Fibroblast of skin of scalp (primary cell): ENCODE measurements at regions not wholly inside any gene's neighbourhood (a gene's known extent, or its start where the extent isn't known, plus 50 kb on each side); places are given as distances from the start of the nearest gene placed in this dataset.

ENCODE experiments used
- DNase-seq: peaks from one replicate; pipeline ENCODE4 v3.0.0-alpha.2; 2013

DNA sequence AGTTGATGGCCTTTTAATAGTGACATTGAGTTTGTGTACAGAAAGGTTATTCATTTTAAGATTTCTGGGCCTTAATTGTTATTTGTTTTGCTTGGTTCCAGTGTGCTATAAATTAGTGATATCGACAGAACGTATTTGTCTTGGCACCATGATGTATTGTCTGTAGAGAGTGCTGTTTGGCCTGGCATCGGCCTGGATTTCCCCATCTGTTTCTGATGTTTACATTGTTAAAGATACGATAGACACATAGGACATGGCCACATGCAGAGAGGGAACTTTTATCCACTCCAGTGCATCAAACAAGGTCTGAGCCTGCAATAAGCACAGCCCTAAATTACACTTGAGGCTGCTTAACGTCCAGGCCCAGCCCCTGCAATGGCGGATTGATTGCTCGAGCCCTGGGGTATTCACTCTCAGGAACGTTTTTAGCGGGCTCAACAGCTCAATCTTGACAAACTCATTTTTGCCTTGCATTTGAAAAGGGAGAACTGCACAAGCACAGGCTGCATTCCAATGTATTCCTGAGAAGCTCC lies 144.7 kb downstream of the SLC4A3 start:
- DNase-seq = no peak

DNA sequence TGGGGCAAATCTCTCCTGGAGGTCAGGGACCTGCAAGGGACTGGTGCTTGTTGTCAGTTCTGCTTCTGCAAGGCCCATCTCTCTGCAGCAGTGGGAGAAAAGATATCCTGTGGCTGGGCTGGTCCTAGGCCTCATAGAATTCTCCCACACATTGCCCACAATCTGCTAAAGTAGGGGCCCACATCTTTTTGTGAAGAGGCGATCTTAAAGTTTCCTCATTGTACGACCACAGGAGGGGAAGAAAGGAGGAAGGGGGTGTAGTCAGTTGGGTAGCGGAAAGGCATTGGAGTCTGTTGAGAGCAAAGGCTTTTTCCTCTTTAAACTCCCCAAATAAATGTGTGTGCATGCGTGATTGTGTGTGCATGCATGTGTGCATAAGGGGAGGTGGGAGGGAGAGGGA lies 145.3 kb downstream of the SLC4A3 start:
- DNase-seq = no peak

DNA sequence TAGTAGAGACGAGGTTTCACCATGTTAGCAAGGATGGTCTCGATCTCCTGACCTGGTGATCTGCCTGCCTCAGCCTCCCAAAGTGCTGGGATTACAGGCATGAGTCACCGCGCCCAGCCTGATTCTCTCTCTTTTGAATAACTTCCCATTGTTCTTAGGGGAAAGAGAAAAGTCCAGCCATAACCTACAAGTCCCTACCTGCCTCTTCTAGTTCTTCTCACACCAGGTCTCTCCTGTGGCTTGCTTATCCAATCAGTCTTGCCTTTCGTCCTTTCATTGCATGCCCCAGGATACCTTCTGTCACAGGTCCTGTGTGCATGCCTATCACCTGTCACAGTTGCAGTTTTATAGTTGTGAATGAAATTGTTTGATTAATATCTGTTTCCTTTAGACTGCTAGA lies 148.1 kb downstream of the SLC4A3 start:
- no peak for DNase-seq

DNA sequence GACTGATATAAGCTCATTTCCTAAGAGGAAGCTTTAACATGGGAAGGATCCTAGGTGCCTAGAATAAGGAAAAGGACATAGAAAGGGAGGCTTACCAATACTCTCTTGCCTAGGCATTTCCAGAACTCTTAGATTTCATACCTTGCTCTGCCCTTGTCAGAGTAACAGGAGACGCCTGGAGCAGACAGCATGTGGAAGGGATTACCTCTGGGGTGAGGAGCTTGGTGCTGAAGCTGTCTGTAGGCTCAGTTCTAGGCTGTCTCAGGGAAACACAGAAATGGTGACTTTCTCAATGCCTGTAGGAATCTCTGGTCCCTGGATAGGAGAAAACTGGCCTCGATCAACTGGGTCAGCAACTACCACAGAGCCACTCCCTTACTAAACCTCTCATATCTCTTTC lies 150.0 kb downstream of the SLC4A3 start:
- no peak for DNase-seq

DNA sequence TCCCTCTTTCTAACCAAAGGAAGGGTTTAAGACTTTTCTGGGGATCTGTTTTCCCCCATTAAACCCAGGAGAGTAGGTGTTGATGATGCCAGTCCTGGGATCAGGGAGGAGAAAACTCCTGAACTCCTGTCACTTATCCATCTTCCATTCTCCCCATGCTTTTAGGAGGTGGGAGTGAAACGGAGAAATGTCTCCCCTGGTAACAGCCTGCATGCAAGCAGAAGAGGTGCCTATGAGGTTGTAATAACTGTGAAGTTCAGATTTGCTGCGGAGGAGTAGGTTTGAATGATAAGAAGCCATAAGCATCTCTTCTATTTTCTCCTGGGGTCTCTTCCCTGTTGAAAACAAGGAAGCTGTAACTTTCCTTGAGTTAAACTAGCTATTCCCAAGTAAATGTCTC lies 150.8 kb downstream of the SLC4A3 start:
- no peak for DNase-seq

DNA sequence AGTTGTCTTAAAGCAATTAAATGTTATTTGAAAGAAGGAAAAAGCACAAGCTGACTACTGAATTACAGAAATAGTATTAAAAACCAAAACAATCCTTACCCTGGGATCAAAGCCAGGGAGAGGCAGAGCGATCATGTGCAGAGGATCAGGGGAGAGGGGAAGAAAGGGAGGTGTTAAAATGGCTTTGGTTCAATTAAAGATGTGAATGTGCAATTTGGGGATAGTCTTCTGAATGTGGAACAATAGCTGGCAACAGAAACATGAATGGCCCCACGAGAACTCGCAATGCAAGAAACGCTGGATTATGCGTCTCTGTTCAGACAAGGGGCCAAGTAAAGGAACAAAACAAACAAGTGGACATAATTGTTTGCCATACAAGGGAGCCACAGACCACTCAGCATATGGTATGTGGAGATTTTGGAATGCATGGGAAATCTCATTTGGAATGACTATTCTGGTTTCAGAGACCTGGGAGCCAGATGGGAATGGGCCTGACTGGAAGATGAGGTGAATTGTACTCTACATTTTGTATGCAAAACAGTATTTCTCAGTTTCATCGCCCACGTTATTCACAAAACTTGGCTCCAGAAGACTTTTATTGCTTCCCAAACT lies 155.4 kb downstream of the SLC4A3 start:
- DNase-seq = no peak

DNA sequence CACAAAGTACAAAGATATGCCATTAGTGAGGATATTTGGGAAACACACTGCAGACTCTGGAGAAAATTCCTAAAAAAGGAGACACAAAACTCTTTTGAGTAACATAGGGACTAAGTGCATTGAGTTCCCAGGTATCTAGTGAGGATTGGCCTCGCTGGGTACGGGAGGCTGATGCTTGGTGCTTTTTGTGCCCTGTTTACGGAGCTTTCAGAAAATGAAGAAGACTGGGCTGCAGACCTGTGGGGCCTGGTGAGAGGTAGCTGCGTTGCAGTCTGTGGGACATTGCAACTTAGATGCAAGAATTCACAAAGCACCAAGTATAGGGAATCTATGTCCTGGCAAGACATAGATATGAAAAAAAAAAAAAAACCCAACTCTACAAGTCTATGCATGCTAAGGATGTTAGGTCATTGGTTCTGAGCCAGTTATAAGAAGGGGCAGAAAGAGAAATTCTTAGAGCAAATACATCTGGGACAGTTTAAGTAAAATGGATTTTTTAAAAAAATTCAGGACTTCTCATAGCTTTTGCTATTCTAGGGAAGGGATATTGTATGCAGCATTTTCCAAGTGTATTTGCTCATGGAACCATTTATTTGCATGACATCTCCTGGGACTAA lies 156.0 kb downstream of the SLC4A3 start:
- DNase-seq = peak; percentile 18

DNA sequence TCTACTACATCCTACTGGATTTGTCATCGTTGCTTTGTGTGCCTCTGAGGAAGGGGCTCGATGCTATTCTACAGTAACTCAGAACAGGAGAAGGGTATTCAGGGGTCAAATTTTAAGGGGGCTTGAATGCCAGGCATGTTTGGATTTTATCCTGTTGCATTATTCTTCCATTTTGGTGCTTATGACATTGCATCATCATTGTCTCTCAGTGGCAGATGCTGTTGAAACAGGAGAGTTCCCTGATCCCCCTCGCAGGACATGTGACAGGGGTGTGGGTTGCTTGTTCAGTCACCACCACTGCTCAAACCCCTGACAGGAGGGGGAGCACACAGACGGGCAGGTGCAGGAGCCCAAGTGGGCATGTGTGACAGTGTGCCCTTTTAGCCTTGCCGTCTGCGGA lies 156.7 kb downstream of the SLC4A3 start:
- DNase-seq = no peak

DNA sequence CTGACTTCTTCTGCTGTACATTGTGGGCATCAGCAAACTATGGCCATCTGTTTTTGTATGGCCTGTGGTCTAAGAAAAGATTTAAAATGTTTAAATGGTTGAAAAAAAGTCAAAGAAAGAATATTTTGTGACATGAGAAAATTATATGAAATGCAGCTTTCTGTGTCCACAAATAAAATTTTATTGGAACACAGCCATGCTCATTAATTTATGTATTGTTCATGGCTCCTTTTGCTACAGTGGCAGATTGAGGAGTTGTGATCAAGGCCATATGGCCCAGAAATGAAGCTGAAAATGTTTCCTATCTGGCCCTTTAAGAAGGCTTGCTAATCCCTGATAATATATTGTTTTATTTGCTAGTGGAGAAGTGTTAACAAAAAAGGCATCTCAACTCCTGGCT lies 162.0 kb downstream of the SLC4A3 start:
- DNase-seq = no peak

DNA sequence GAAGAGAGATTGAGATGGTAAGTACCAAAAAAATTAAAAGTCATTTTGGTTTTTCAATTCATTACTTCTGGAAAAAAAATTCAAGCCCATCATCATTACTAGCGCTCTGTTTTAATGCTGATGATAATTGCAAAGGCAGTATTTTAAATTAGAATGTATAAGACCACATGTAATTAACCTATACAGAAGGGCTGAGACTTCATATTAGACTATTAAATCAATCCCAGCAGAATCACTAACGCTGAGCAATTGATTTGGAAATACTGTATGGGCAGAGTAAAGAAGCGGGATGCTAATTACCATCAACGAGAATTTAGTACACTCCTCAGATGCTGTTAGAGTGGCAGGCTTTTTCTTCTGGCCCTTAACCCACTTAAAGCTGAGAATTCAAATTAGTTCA lies 165.0 kb downstream of the SLC4A3 start:
- no peak for DNase-seq

DNA sequence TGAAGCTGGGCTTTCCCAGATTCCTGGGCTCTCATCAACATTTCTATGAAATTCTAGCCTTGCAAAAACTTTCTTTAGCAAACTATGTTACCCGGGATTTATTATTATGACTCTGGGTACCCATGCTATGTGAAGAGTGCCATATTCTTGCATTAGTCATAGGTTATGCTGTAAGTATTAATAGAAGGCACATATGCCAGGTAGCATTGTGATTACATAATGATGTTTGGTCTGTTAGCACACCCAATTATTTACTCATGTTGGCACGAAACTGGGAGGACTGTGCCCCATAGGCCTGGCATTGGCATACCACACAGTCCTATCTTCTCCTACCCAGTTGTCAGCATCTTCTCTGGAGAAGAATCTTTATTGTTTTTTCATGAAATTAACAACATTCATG lies 171.0 kb downstream of the SLC4A3 start:
- DNase-seq = no peak

DNA sequence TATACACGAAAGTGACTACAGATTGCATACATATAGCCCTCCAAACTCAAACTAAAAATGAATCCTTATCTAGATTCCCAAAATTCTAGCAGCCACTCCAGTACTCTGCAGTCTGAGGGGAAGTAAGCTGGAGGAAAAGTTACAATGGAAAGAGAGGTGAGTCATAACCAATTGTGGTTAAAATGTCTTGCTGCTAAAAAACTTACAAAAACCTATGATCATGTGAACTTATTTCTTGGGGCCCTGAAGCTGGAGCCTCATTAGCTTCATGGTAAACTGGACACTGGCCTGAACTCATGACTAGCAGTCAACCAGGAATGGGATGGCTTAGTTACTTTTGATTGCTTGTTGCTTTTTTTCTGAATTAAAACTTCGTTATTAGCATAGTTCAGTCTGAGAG lies 175.9 kb downstream of the SLC4A3 start:
- DNase-seq = peak; percentile 18

DNA sequence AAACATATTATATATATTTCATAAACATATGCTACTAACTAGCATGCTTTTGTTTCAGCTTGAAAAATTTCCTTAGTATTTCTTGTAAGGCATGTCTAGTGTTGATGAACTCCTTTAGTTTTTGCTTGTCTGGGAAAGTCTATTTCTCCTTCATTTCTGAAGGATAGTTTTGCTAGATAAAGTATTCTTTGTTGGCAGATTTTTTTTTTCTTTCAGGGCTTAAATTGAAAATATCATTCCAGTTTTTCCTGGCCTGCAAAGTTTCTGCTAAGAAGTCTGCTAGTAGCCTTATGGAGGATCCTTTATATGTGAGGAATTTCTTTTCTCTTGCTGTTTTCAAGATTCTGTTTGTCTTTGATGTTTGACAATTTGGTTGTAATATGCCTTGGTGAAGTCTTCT lies 183.5 kb downstream of the SLC4A3 start:
- no peak for DNase-seq

DNA sequence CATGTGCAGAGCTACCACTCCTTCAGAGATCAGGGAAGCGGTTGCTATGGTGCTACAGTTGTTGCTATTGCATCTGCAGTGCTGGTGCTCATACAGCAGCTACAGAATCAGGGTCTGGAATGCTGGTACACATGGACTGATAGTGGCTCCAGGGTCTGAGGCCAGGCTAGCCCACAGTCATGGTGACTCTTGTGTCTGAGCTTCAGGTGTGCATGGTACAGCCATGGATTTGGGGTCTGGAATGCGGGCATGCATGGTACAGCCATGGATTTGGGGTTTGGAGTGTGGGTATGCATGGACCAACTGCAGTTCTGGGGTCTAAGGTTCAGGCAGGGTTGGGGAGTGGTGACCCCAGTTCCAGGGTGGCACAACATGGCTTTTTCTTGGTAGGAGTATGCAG lies 185.2 kb downstream of the SLC4A3 start:
- no peak for DNase-seq

DNA sequence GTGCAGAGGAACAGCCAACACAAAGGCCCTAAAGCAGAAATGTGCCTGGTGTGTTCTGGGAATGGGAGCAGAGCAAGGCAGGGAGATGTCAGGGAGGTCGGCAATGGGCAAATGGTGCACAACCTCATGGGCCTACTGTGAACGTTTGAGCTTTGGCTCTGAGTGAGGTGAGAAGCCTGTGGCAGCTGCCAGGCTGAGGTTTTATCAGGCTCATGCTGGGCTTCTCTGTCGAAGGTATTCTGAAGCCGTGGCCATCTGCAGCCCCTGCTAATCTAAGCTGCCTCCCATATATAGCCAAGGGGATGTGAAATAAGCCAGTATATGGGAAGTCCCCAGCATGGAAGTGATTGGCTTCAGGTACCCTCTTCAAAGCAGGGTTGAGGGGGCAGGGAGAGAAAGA lies 193.3 kb downstream of the SLC4A3 start:
- DNase-seq = no peak

DNA sequence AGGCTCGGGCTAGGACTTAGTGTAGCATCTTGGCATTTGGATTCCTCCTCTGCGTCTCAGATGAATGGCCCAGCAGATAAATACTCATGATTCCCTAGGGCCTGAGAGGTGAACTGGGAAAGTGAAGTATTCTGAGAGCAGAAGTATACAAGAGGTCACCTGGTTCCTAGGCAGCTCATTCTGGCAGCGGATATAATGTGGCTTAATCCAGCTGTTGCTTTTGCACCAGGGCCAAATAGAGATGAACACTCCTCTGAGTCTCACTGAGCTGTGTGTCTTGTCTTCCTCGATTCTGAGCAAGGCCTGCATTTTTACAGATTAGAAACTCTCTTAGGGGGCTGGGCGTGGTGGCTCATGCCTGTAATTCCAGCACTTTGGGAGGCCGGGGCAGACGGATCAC lies 196.1 kb downstream of the SLC4A3 start:
- no peak for DNase-seq

DNA sequence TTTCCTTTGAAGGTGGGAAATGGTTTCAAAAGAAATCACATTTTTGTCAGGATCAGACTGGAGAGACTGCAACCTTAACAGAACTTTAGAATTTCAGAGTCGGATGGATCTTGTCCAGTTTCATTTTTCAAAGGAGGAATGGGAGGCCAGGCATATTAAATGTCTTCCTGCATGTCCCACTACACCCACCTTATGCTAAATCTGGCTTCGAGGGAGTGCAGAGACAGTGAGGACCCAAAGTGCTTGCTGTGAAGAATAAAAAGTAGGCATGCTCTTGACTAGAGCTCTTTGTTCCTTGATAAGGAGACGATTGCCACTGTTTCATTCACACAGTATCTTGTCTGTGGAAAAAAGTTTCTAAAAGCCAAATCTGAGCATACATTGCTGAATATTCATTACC lies 197.6 kb downstream of the SLC4A3 start:
- DNase-seq = no peak

DNA sequence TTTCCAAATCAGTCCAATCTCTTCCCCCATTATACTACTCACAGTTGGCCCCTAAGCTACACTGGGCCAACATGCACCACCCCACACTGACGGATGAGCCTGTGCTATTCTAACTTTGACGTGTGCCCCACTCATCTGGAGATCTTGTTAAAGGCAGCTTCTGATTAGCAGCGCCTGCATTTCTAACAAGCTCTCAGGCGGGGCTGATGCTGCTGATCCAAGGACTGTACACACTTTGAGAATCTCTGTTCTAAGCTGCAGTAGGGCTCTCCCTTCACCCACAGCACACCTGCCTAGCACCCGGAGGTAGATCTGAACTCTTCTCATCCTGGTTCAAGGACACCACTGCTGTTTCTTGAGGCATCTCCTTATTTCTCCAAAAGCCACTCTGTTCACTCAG lies 200.7 kb downstream of the SLC4A3 start:
- DNase-seq = no peak

DNA sequence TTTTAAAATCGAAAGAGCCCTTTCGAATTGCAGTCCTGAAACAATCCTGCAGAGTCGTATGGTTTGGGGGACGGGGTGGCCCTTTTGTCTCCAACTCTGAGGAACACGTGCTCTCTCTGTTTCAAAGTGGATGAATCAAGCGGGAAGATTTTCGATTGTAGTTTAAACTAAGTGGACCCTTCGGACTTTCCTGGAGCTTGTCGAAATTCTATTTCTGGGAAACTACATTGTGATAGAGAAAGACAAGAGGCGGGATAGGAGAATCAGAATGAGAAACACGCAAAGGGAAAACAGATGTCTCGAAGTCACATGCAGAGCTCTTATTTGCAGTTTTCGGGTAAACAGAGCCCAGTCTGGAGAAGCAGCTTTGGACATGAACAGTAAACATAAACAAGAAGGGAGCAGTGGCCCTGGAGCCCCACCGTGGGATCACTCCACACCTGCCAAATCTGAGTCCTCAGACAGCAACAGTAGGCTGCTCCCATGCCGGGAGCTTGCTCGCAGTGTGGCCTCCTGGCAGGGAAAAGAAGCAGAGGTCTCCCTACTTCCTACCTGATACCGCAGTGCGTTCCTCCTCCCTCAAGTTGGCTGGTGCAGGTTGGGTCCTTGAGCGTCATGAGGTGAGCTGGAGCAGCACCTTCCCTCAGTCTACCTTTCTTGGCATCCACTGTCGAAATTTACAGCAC lies 202.4 kb downstream of the SLC4A3 start:
- DNase-seq = no peak

DNA sequence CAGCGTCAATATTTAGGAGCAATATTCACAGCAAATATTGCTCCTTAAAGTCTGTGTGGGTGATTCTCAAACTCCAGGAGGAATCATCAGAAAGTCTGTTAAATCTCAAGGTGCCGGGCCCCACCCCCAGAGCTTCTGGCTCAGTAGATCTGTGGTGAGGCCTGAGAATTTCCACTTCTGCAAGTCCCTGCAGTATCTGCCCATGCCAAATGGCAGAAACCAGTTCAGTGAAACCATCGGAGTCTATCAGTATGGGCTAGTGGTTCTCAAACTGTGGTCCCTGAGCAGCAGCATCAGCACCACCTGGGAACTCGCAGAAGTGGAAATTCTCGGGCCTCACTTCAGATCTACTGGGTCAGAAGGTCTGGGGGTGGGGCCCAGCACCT lies 202.9 kb downstream of the SLC4A3 start:
- DNase-seq = no peak

DNA sequence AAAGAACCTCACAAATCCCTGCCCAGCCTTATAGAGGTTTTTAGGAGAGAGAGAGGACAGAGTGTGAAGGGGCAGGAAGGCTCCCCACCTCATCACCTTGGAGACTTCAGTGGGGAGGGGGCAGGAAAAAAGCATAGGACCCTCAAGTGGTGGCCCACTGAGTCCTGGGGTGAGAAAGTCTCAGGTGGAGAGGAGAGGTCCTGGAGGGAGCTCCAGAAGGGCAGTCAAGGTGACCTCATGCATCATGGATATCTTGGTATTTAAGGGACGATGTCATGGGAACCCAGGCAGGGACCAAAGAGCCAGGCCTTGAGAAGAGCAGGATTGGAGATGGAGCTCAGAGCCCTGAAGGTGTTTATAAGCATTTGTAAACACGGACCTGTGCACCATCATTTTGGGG lies 204.5 kb downstream of the SLC4A3 start:
- DNase-seq = no peak

DNA sequence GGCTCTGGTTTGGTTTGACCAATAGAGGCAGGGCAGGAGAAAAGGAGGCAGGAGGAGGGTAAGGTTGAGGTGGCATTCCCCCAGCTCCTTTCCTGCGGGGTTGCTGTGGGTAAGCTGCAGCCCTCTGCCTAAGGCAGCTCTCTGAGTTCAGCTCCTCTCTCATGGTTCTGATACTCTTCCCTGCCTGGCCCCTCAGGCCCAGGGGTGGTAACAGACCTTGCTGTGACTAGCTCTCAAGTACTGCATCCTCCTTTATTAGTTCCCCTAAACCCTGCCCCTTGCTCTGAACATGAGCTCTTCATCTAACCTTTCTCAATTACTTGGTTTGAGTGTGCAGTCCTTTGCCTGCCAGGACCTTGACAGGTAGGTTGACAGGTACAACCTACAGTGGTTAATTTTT lies 205.5 kb downstream of the SLC4A3 start:
- no peak for DNase-seq

DNA sequence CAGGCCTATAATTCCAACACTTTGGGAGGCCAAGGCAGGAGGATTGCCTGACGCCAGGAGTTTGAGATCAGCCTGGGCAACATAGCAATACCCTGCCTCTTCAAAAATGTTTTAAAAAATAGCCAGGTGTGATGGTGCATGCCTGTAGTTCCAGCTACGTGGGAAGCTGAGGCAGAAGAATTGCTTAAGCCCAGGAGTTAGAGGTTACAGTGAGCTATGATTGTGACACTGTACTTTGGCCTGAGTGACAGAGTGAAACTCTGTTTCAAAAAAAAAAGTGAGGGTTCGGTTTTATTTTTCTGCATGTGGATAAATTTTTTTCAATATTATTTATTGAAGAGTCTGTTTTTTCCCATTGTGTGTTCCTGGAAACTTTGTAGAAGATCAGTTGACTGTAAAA lies 208.1 kb downstream of the SLC4A3 start:
- no peak for DNase-seq

DNA sequence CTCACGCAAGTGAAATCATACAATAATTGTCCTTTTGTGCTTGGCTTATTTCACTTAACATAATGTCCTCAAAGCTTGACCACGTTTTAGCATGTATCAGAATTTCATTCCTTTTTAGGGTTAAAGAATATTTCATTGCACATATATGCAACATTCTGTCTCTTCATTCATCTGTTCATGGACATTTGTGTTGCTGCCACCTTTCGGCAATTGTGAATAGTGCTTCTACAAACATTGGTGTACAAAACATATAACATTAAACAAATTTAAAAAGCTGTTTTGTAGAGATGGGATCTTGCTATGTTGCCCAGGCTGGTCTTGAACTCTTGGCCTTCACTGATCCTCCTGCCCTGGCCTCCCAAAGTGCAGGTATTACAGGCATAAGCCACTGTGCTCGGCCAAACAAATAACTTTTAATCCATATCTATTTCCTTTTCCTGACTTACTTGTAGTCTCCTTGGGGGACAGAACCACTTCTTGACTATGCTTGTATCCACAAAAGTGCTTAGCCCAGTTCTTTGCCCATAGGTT lies 209.3 kb downstream of the SLC4A3 start:
- peak; percentile 35 for DNase-seq
